Tibial nerve (tissue), 3 donors: ENCODE measurements at regions not wholly inside any gene's neighbourhood (a gene's known extent, or its start where the extent isn't known, plus 50 kb on each side); places are given as distances from the start of the nearest gene placed in this dataset.

Source experiments
- CTCF ChIP-seq, 5 experiments: fragments of 200-600 bp in 3 of 5; fragments of 450-650 bp in 2 of 5; sonication (generic) in 3 of 5; IDR thresholded peaks; one replicate each; pipeline ENCODE4 v1.5.1; 2016 to 2019; ENCODE audit warnings: antibody characterized with exemption in 5 of 5, mild to moderate bottlenecking in 3 of 5, moderate library complexity in 2 of 5
- POLR2A ChIP-seq, 2 donors: fragments of 450-650 bp; IDR thresholded peaks; one replicate each; pipeline ENCODE4 v1.6.1; 2017; ENCODE audit warnings: antibody characterized with exemption in 2 of 2, mild to moderate bottlenecking in 2 of 2, moderate library complexity in 2 of 2

- TF ChIP-seq CTCF (IDR thresholded peaks at IDR 0.05) (no peak), POLR2A (IDR thresholded peaks at IDR 0.05) (no peak)
Observed at GRCh38 chr16:65641762-65642289, 520.0 kb upstream of the CDH11 start.
